OCI-LY1 (cell line): ENCODE measurements at regions not wholly inside any gene's neighbourhood (a gene's known extent, or its start where the extent isn't known, plus 50 kb on each side); places are given as distances from the start of the nearest gene placed in this dataset.
"Not testable (repeated sequence)": the region's sequence is repeated elsewhere in the genome, so short reads cannot be mapped to it uniquely, and the experiment has no call there.

Experiments
- H2AFZ ChIP-seq: fragments of 200-600 bp; sonication (generic), shearing (Covaris generic); 2 replicates; pipeline ENCODE4 v1.6.0; 2014; ENCODE audit warnings: antibody characterized with exemption, mild to moderate bottlenecking, low read length
- H3F3A ChIP-seq: fragments of 200-600 bp; sonication (generic), shearing (Covaris generic); 2 replicates; pipeline ENCODE4 v1.6.0; 2014; ENCODE audit warnings: mild to moderate bottlenecking, antibody characterized with exemption, low read length, moderate library complexity; ENCODE audit not compliant: insufficient read depth
- H3K27ac ChIP-seq: fragments of 200-600 bp; sonication (generic); 2 replicates; pipeline ENCODE4 v1.5.1; 2014; ENCODE audit warnings: low read length, mixed run types, mild to moderate bottlenecking, low read depth; ENCODE audit not compliant: poor library complexity, severe bottlenecking
- H3K27me3 ChIP-seq: fragments of 200-600 bp; sonication (generic); 2 replicates; pipeline ENCODE4 v1.6.0; 2014; ENCODE audit warnings: antibody characterized with exemption, mild to moderate bottlenecking, low read length, moderate library complexity; ENCODE audit not compliant: insufficient read depth
- H3K36me3 ChIP-seq: fragments of 200-600 bp; sonication (generic); 2 replicates; pipeline ENCODE4 v1.6.1; 2014; ENCODE audit warnings: mild to moderate bottlenecking, antibody characterized with exemption, low read length, moderate library complexity, mixed read lengths; ENCODE audit not compliant: insufficient read depth
- H3K4me1 ChIP-seq: fragments of 200-600 bp; sonication (generic); 2 replicates; pipeline ENCODE4 v1.5.1; 2014; ENCODE audit warnings: mild to moderate bottlenecking, low read length, moderate library complexity; ENCODE audit not compliant: insufficient read depth, severe bottlenecking
- H3K4me2 ChIP-seq: fragments of 200-600 bp; sonication (generic), shearing (Covaris generic); 2 replicates; pipeline ENCODE4 v1.6.1; 2014; ENCODE audit warnings: low read length
- H3K4me3 ChIP-seq: fragments of 200-600 bp; sonication (generic); 2 replicates; pipeline ENCODE4 v1.5.1; 2014; ENCODE audit warnings: low read length, low read depth, mild to moderate bottlenecking, mixed read lengths; ENCODE audit not compliant: poor library complexity, severe bottlenecking
- H3K79me2 ChIP-seq: fragments of 200-600 bp; shearing (Covaris generic); 2 replicates; pipeline ENCODE4 v1.6.1; 2016; ENCODE audit warnings: mixed run types, low read length, mixed read lengths; ENCODE audit not compliant: insufficient read depth
- H3K9ac ChIP-seq: fragments of 200-600 bp; sonication (generic), shearing (Covaris generic); 2 replicates; pipeline ENCODE4 v1.6.1; 2014; ENCODE audit warnings: mild to moderate bottlenecking, low read length, mixed read lengths
- H3K9me2 ChIP-seq: fragments of 200-600 bp; sonication (generic), shearing (Covaris generic); 2 replicates; pipeline ENCODE4 v1.6.1; 2014; ENCODE audit warnings: low read depth, mild to moderate bottlenecking, low read length, mixed read lengths
- H3K9me3 ChIP-seq: fragments of 200-600 bp; shearing (Covaris generic); 2 replicates; pipeline ENCODE4 v1.6.1; 2014; ENCODE audit warnings: low read length, mixed read lengths
- H4K20me1 ChIP-seq: fragments of 200-600 bp; sonication (generic), shearing (Covaris generic); 2 replicates; pipeline ENCODE4 v1.6.0; 2016; ENCODE audit warnings: mild to moderate bottlenecking, low read length; ENCODE audit not compliant: insufficient read depth
- EZH2 ChIP-seq: fragments of 200-600 bp; sonication (generic), shearing (Covaris generic); IDR thresholded peaks from 2 replicates; pipeline ENCODE4 v1.8.0; 2017; ENCODE audit warnings: borderline replicate concordance, mixed run types, mild to moderate bottlenecking, antibody characterized with exemption, low read length, moderate library complexity, mixed read lengths
- TF ChIP-seq, protein P1 (sequence below): fragments of 200-600 bp; sonication (generic), shearing (Covaris generic); IDR thresholded peaks from 2 replicates; pipeline ENCODE4 v1.5.1; 2017; ENCODE audit warnings: mild to moderate bottlenecking, antibody characterized with exemption, low read length, moderate library complexity, mixed read lengths

DNA sequence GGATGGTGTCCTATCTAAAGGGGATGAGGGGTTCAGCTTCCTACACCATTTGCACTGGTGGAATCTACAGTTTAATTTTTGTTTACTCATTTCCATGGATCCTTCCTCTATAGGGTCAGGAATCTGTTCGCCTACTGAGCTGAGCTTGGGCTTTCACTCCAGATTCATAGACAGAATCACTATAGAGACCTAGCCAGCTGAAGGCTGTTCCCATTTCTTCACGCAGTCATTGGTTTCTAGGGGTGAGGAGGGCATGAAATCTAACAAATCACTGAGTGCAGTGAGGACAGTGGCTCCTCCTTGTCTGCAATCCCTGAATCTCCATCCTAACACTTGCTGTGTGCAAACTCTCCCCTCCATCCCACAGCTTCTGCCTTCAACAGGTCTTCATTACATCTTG lies 578.5 kb downstream of the TSN start:
- H3K79me2 ChIP-seq, result no peaks in the 10 kb centered on the region
- TF ChIP-seq, protein P1, sequence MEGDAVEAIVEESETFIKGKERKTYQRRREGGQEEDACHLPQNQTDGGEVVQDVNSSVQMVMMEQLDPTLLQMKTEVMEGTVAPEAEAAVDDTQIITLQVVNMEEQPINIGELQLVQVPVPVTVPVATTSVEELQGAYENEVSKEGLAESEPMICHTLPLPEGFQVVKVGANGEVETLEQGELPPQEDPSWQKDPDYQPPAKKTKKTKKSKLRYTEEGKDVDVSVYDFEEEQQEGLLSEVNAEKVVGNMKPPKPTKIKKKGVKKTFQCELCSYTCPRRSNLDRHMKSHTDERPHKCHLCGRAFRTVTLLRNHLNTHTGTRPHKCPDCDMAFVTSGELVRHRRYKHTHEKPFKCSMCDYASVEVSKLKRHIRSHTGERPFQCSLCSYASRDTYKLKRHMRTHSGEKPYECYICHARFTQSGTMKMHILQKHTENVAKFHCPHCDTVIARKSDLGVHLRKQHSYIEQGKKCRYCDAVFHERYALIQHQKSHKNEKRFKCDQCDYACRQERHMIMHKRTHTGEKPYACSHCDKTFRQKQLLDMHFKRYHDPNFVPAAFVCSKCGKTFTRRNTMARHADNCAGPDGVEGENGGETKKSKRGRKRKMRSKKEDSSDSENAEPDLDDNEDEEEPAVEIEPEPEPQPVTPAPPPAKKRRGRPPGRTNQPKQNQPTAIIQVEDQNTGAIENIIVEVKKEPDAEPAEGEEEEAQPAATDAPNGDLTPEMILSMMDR, result no peak
- no peak for TF ChIP-seq EZH2
- H3K9me2 ChIP-seq, result no peaks in the 10 kb centered on the region
- H3K27me3 ChIP-seq, result no peaks in the 10 kb centered on the region
- H2AFZ ChIP-seq, result no peak overlapping the region
- no peaks in the 10 kb centered on the region for H3F3A ChIP-seq
- no peak overlapping the region for H3K27ac ChIP-seq
- no peaks in the 10 kb centered on the region for H4K20me1 ChIP-seq
- H3K4me3 ChIP-seq, result no peak overlapping the region
- H3K4me1 ChIP-seq, result no peaks in the 10 kb centered on the region
- H3K9me3 ChIP-seq, result no peaks in the 10 kb centered on the region
- H3K9ac ChIP-seq, result no peak overlapping the region
- H3K36me3 ChIP-seq, result no peaks in the 10 kb centered on the region
- no peak overlapping the region for H3K4me2 ChIP-seq

GRCh38 chr2:122338000-122338399 lies 582.5 kb downstream of the TSN start:
- Histone ChIP-seq H3K4me3 (no peak overlapping the region), H3K9ac (no peak overlapping the region)

GRCh38 chr2:122340246-122340645 lies 584.8 kb downstream of the TSN start:
- Histone ChIP-seq H3K9me3 (no peaks in the 10 kb centered on the region), H3K4me1 (no peaks in the 10 kb centered on the region), H3K4me2 (no peak overlapping the region), H3K27ac (no peak overlapping the region), H3K4me3 (no peak overlapping the region), H3K9me2 (no peaks in the 10 kb centered on the region), H2AFZ (no peak overlapping the region), H3K9ac (no peak overlapping the region), H4K20me1 (no peaks in the 10 kb centered on the region), H3K27me3 (no peaks in the 10 kb centered on the region), H3F3A (no peaks in the 10 kb centered on the region), H3K79me2 (no peaks in the 10 kb centered on the region), H3K36me3 (no peaks in the 10 kb centered on the region)
- no peak for TF ChIP-seq EZH2

More at GRCh38 chr2:122338000-122338399, 582.5 kb downstream of the TSN start:
- H2AFZ ChIP-seq, result no peak overlapping the region
- no peak overlapping the region for H3K27ac ChIP-seq
- no peak for TF ChIP-seq EZH2
- TF ChIP-seq, protein P1, result no peak
- H3K79me2 ChIP-seq, result no peaks in the 10 kb centered on the region
- no peaks in the 10 kb centered on the region for H3K27me3 ChIP-seq
- H3K4me2 ChIP-seq, result no peak overlapping the region
- H3K9me3 ChIP-seq, result no peaks in the 10 kb centered on the region
- H3K9me2 ChIP-seq, result no peaks in the 10 kb centered on the region
- no peaks in the 10 kb centered on the region for H3F3A ChIP-seq
- no peaks in the 10 kb centered on the region for H3K36me3 ChIP-seq
- no peaks in the 10 kb centered on the region for H3K4me1 ChIP-seq
- H4K20me1 ChIP-seq, result no peaks in the 10 kb centered on the region

DNA sequence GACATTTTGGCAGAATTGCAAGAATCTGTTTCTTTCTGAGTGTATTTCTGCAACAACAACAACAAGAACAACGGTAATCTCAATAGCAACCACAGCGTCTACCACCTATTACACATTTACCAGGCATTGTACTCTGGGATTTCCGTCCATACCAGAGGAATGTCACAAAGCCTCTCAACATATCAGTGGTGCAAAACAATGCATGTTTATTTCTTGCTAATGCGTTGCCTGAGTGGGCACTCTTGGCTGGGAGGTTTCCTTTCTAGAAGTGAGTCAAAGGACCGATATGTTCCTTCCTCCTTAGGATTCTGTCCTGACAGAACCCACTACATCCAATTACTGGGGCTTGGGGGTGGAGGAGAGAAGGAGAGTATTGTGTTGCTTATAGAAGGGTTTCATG lies 585.6 kb downstream of the TSN start:
- H3K9me2 ChIP-seq, result no peaks in the 10 kb centered on the region
- no peaks in the 10 kb centered on the region for H3K9me3 ChIP-seq
- H4K20me1 ChIP-seq, result no peaks in the 10 kb centered on the region
- H3K4me2 ChIP-seq, result no peak overlapping the region
- no peak overlapping the region for H2AFZ ChIP-seq
- H3K4me3 ChIP-seq, result no peak overlapping the region
- no peaks in the 10 kb centered on the region for H3K4me1 ChIP-seq
- H3F3A ChIP-seq, result no peaks in the 10 kb centered on the region
- H3K79me2 ChIP-seq, result no peaks in the 10 kb centered on the region
- H3K9ac ChIP-seq, result no peak overlapping the region
- no peaks in the 10 kb centered on the region for H3K27me3 ChIP-seq
- no peaks in the 10 kb centered on the region for H3K36me3 ChIP-seq
- no peak overlapping the region for H3K27ac ChIP-seq
- TF ChIP-seq EZH2, result no peak

DNA sequence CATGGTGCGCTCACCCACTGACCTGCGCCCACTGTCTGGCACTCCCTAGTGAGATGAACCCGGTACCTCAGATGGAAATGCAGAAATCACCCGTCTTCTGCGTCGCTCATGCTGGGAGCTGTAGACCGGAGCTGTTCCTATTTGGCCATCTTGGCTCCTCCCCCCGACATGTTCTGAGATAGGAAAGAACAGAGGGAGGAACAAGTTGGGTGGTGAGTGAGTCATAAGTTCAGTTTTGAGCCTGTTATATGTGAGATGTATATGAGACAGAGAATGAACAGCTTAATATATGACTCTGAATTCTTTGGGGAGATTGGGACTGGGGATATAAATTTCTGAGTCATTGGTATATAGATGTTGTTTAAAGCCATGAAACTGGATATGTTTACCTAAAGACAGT lies 596.7 kb downstream of the TSN start:
- H3K79me2 ChIP-seq, H3K27ac ChIP-seq, H3K4me1 ChIP-seq, H3K9me3 ChIP-seq, H4K20me1 ChIP-seq, H3K9me2 ChIP-seq, H3K4me3 ChIP-seq, H3K9ac ChIP-seq, H3F3A ChIP-seq, H3K36me3 ChIP-seq, H3K27me3 ChIP-seq, H2AFZ ChIP-seq, H3K4me2 ChIP-seq: not testable (repeated sequence)
